Spleen (tissue), 7 donors: ENCODE measurements at regions not wholly inside any gene's neighbourhood (a gene's known extent, or its start where the extent isn't known, plus 50 kb on each side); places are given as distances from the start of the nearest gene placed in this dataset.

ENCODE experiments used
- POLR2A ChIP-seq, 3 donors: fragments of 450-650 bp; IDR thresholded peaks; one replicate each; pipeline ENCODE4 v1.5.1; 2017; ENCODE audit warnings: antibody characterized with exemption in 3 of 3, mild to moderate bottlenecking in 1 of 3
- POLR2AphosphoS5 ChIP-seq, 3 donors: sonication (generic); formaldehyde crosslinking; IDR thresholded peaks; one replicate each; pipeline ENCODE4 v1.5.1; 2017; ENCODE audit warnings: antibody characterized with exemption in 3 of 3
- TF ChIP-seq, protein P1 (sequence below), 11 experiments: fragments of 200-600 bp in 7 of 11; fragments of 450-650 bp in 4 of 11; sonication (generic) in 4 of 11; IDR thresholded peaks in 8 of 11; conservative IDR thresholded peaks in 3 of 11; 1 replicate in 7 of 11; 2 replicates in 4 of 11; pipeline versions ENCODE4 v1.4.0 to v1.8.0; 2016 to 2021; ENCODE audit warnings: antibody characterized with exemption in 11 of 11, inconsistent platforms in 4 of 11, mild to moderate bottlenecking in 1 of 11
- donor health status: DM: no; HTN: no; CAD: no; lungs with moderate emphysema.
- donor health status: DM: no; HTN: no; CAD: no.
- donor health status: DM: no; HTN: no; CAD: no.

DNA sequence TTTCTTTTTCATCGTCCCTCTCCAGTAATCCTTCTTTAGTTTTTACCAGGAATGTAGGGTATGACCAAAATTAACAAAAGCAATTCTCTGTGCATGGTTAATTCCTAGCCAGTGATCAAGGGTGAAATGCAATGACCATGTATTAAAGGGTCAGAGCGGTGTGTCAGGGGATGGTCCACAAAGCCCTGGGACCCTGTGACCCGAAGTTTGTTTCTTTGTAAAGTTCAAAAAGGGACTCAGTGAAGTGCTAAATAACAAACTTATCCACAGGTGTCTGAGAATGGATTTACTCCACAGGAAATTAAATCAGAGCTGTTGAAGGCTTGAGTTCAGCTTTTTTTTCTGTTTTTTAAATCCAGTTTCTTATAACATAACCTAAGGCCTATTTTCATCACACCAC is 375.7 kb downstream of the GJA1 start:
- TF ChIP-seq, protein P1, sequence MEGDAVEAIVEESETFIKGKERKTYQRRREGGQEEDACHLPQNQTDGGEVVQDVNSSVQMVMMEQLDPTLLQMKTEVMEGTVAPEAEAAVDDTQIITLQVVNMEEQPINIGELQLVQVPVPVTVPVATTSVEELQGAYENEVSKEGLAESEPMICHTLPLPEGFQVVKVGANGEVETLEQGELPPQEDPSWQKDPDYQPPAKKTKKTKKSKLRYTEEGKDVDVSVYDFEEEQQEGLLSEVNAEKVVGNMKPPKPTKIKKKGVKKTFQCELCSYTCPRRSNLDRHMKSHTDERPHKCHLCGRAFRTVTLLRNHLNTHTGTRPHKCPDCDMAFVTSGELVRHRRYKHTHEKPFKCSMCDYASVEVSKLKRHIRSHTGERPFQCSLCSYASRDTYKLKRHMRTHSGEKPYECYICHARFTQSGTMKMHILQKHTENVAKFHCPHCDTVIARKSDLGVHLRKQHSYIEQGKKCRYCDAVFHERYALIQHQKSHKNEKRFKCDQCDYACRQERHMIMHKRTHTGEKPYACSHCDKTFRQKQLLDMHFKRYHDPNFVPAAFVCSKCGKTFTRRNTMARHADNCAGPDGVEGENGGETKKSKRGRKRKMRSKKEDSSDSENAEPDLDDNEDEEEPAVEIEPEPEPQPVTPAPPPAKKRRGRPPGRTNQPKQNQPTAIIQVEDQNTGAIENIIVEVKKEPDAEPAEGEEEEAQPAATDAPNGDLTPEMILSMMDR (IDR thresholded peaks at IDR 0.05 in 8 of 11, conservative IDR thresholded peaks at IDR 0.05 in 3 of 11) = no peak
- TF ChIP-seq POLR2A (IDR thresholded peaks at IDR 0.05) (no peak), POLR2AphosphoS5 (IDR thresholded peaks at IDR 0.05) (no peak)
